A673 (cell line): ENCODE measurements at regions not wholly inside any gene's neighbourhood (a gene's known extent, or its start where the extent isn't known, plus 50 kb on each side); places are given as distances from the start of the nearest gene placed in this dataset.

Experiments used
- BruUV-seq: library from RNA; stranded (reverse); fragments of 400-500 nt; replicated peaks from 2 replicates; lab custom pipeline; 2021; lab: Mats Ljungman, UMichigan
- CTCF ChIA-PET: fragments of 300-600 bp; sonication (Branson Sonifier 250); formaldehyde crosslinking; loops from one replicate; lab custom pipeline; 2022; ENCODE audit warnings: antibody characterized with exemption; lab: Charles Lee
- POLR2A ChIA-PET: fragments of 300-600 bp; sonication (Branson Sonifier 250); formaldehyde crosslinking; loops from one replicate; lab custom pipeline; 2022; ENCODE audit warnings: antibody characterized with exemption; ENCODE audit not compliant: low non-redundant PET; lab: Charles Lee
- DNase-seq: peaks from one replicate; pipeline ENCODE4 v3.0.0-alpha.2; 2015; ENCODE audit warnings: low spot score
- H3K27ac ChIP-seq: fragments of 200-600 bp; sonication (generic); 2 replicates; pipeline ENCODE4 v1.5.1; 2016; ENCODE audit warnings: mixed run types, low read depth, mild to moderate bottlenecking, mixed read lengths, antibody characterized with exemption, low read length; ENCODE audit not compliant: poor library complexity, severe bottlenecking
- H3K27me3 ChIP-seq: fragments of 200-600 bp; sonication (generic); replicated peaks from 2 replicates; pipeline ENCODE4 v1.6.1; 2017; ENCODE audit warnings: mixed run types, low read depth, mild to moderate bottlenecking, mixed read lengths, antibody characterized with exemption, low read length; ENCODE audit not compliant: insufficient read depth, poor library complexity
- H3K36me3 ChIP-seq: fragments of 200-600 bp; sonication (generic); 2 replicates; pipeline ENCODE4 v1.6.1; 2016; ENCODE audit warnings: mixed run types, mild to moderate bottlenecking, mixed read lengths, antibody characterized with exemption, low read length; ENCODE audit not compliant: insufficient read depth, poor library complexity, severe bottlenecking
- H3K4me1 ChIP-seq: fragments of 200-600 bp; sonication (generic); 2 replicates; pipeline ENCODE4 v1.6.1; 2017; ENCODE audit warnings: mixed run types, mild to moderate bottlenecking, mixed read lengths, antibody characterized with exemption, low read length; ENCODE audit not compliant: insufficient read depth, poor library complexity, severe bottlenecking
- H3K4me3 ChIP-seq: fragments of 200-600 bp; sonication (generic); 2 replicates; pipeline ENCODE4 v1.5.1; 2016; ENCODE audit warnings: low read depth, mixed run types, mild to moderate bottlenecking, mixed read lengths, low read length; ENCODE audit not compliant: poor library complexity, severe bottlenecking
- H3K9me3 ChIP-seq: fragments of 200-600 bp; sonication (generic); 2 replicates; pipeline ENCODE4 v1.6.1; 2016; ENCODE audit warnings: mixed run types, low read depth, mild to moderate bottlenecking, mixed read lengths, antibody characterized with exemption, low read length; ENCODE audit not compliant: poor library complexity, severe bottlenecking
- EZH2 ChIP-seq: fragments of 200-600 bp; sonication (generic); IDR thresholded peaks from 2 replicates; pipeline ENCODE4 v1.6.1; 2017; ENCODE audit warnings: borderline replicate concordance, low read depth, mild to moderate bottlenecking, mixed read lengths, antibody characterized with exemption, low read length; ENCODE audit not compliant: poor library complexity, severe bottlenecking
- intact Hi-C: fragments of 100-400 bp; cut with micrococcal nuclease; formaldehyde crosslinking; loops from one replicate; pipeline ENCODE4 v1.10.0; 2022; ENCODE audit not compliant: unreplicated experiment
- TF ChIP-seq, protein P1 (sequence below): fragments of 300-800, 200-600 bp; sonication (generic); conservative IDR thresholded peaks from 2 replicates; pipeline ENCODE4 v1.5.1; 2017; ENCODE audit warnings: low read depth, mild to moderate bottlenecking, antibody characterized with exemption, low read length, moderate library complexity, mixed read lengths

- intact Hi-C loops, result no loop called here
- Histone ChIP-seq H3K27ac (no peak overlapping the region), H3K4me1 (no peaks in the 10 kb centered on the region), H3K27me3 (no peaks in the 10 kb centered on the region), H3K36me3 (no peaks in the 10 kb centered on the region), H3K4me3 (no peak overlapping the region), H3K9me3 (peaks cover 40% of the 10 kb centered on the region)
- TF ChIP-seq EZH2, result no peak
- TF ChIP-seq, protein P1, sequence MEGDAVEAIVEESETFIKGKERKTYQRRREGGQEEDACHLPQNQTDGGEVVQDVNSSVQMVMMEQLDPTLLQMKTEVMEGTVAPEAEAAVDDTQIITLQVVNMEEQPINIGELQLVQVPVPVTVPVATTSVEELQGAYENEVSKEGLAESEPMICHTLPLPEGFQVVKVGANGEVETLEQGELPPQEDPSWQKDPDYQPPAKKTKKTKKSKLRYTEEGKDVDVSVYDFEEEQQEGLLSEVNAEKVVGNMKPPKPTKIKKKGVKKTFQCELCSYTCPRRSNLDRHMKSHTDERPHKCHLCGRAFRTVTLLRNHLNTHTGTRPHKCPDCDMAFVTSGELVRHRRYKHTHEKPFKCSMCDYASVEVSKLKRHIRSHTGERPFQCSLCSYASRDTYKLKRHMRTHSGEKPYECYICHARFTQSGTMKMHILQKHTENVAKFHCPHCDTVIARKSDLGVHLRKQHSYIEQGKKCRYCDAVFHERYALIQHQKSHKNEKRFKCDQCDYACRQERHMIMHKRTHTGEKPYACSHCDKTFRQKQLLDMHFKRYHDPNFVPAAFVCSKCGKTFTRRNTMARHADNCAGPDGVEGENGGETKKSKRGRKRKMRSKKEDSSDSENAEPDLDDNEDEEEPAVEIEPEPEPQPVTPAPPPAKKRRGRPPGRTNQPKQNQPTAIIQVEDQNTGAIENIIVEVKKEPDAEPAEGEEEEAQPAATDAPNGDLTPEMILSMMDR, result no peak
- ChIA-PET CTCF (no interaction called here), POLR2A (no interaction called here)
- DNase-seq, result no peak
- no TSS peak for BruUV-seq
Observed at GRCh38 chr7:51706851-51707250, 390.2 kb upstream of the COBL start.

GRCh38 chr7:51705701-51706100, 389.1 kb upstream of the COBL start:
- Histone ChIP-seq H3K9me3 (peaks cover 40% of the 10 kb centered on the region), H3K27ac (no peak overlapping the region), H3K4me3 (no peak overlapping the region), H3K27me3 (no peaks in the 10 kb centered on the region), H3K36me3 (no peaks in the 10 kb centered on the region), H3K4me1 (no peaks in the 10 kb centered on the region)
- intact Hi-C loops, result no loop called here
- POLR2A ChIA-PET, result no interaction called here
- no peak for TF ChIP-seq EZH2
- TF ChIP-seq, protein P1, result no peak
- no peak for DNase-seq
- no TSS peak for BruUV-seq
- CTCF ChIA-PET, result no interaction called here

GRCh38 chr7:51702673-51703072, 386.1 kb upstream of the COBL start:
- H3K4me1 ChIP-seq, result no peaks in the 10 kb centered on the region
- no peaks in the 10 kb centered on the region for H3K36me3 ChIP-seq
- DNase-seq, result no peak
- no TSS peak for BruUV-seq
- POLR2A ChIA-PET, result no interaction called here
- H3K27ac ChIP-seq, result no peak overlapping the region
- intact Hi-C loops, result no loop called here
- no peaks in the 10 kb centered on the region for H3K27me3 ChIP-seq
- TF ChIP-seq, protein P1, result no peak
- no peak for TF ChIP-seq EZH2
- H3K9me3 ChIP-seq, result peaks cover 46% of the 10 kb centered on the region
- CTCF ChIA-PET, result no interaction called here
- H3K4me3 ChIP-seq, result no peak overlapping the region
